ENCODE measurements at regions not wholly inside any gene's neighbourhood (a gene's known extent, or its start where the extent isn't known, plus 50 kb on each side); places are given as distances from the start of the nearest gene placed in this dataset.

GRCh38 chr17:72387487-72387886, 266.7 kb downstream of the SOX9 start:
- in situ Hi-C loops (cut with HindIII; ENCODE audit: low sequenced_read_pairs), result no loop called here
- no peak overlapping the region for H3K4me3 ChIP-seq (ENCODE audit: low read depth, low read length)
- TF ChIP-seq CTCF (IDR thresholded peaks at IDR 0.05; ENCODE audit: low read depth, low read length), result no peak
- peak; percentile 91 for DNase-seq (ENCODE audit: low read depth, low spot score)

GRCh38 chr17:72387969-72388368, 267.1 kb downstream of the SOX9 start:
- in situ Hi-C loops (cut with HindIII; ENCODE audit: low sequenced_read_pairs), result no loop called here
- no peak for TF ChIP-seq CTCF (IDR thresholded peaks at IDR 0.05; ENCODE audit: low read depth, low read length)
- H3K4me3 ChIP-seq (ENCODE audit: low read depth, low read length), result no peak overlapping the region
- no peak for DNase-seq (ENCODE audit: low read depth, low spot score)

GRCh38 chr17:72388765-72389473, 268.1 kb downstream of the SOX9 start:
- H3K4me3 ChIP-seq (ENCODE audit: low read depth, low read length), result no peak overlapping the region
- DNase-seq (ENCODE audit: low read depth, low spot score), result peak; percentile 57
- in situ Hi-C loops (cut with HindIII; ENCODE audit: low sequenced_read_pairs), result no loop called here
- peak; percentile 40 for TF ChIP-seq CTCF (IDR thresholded peaks at IDR 0.05; ENCODE audit: low read depth, low read length)

- DNase-seq (ENCODE audit: low read depth, low spot score), result peak; percentile 66
- H3K4me3 ChIP-seq (ENCODE audit: low read depth, low read length), result no peak overlapping the region
- TF ChIP-seq CTCF (IDR thresholded peaks at IDR 0.05; ENCODE audit: low read depth, low read length), result no peak
- in situ Hi-C loops (cut with HindIII; ENCODE audit: low sequenced_read_pairs), result no loop called here
Measured at GRCh38 chr17:72390675-72391508, 270.1 kb downstream of the SOX9 start.

- in situ Hi-C loops (cut with HindIII; ENCODE audit: low sequenced_read_pairs), result no loop called here
- peak; percentile 61 for DNase-seq (ENCODE audit: low read depth, low spot score)
Measured at GRCh38 chr17:72392056-72393010, 271.5 kb downstream of the SOX9 start.

More at GRCh38 chr17:72392056-72393010, 271.5 kb downstream of the SOX9 start:
- no peak overlapping the region for H3K4me3 ChIP-seq (ENCODE audit: low read depth, low read length)
- TF ChIP-seq CTCF (IDR thresholded peaks at IDR 0.05; ENCODE audit: low read depth, low read length), result no peak
